Effector memory CD8-positive, alpha-beta T cell (primary cell): ENCODE measurements at regions not wholly inside any gene's neighbourhood (a gene's known extent, or its start where the extent isn't known, plus 50 kb on each side); places are given as distances from the start of the nearest gene placed in this dataset.
"Not testable (repeated sequence)": the region's sequence is repeated elsewhere in the genome, so short reads cannot be mapped to it uniquely, and the experiment has no call there.

ENCODE experiments used
- ATAC-seq: fragments of 150-1000 bp; cut with Tn5 transposase; replicated peaks from 2 replicates; pipeline ENCODE4 v1.10.0; 2021; ENCODE audit warnings: mild to moderate bottlenecking, moderate library complexity
- DNase-seq, 3 experiments: peaks; one replicate each; pipeline ENCODE4 v3.0.0; 2021
- H3K27ac Mint-ChIP-seq, 2 donors: one replicate each; pipeline ENCODE4 v1.8.0; 2022; ENCODE audit warnings: mild to moderate bottlenecking in 2 of 2, mixed read lengths in 2 of 2, moderate library complexity in 2 of 2
- H3K27me3 Mint-ChIP-seq, 2 donors: one replicate each; pipeline ENCODE4 v1.8.0; 2022; ENCODE audit warnings: mixed read lengths in 2 of 2
- H3K36me3 Mint-ChIP-seq: one replicate; pipeline ENCODE4 v1.8.0; 2022; ENCODE audit warnings: mild to moderate bottlenecking, moderate library complexity, mixed read lengths; ENCODE audit not compliant: insufficient read depth
- H3K4me1 Mint-ChIP-seq, 2 donors: one replicate each; pipeline ENCODE4 v1.8.0; 2022; ENCODE audit warnings: low read depth in 2 of 2, mixed read lengths in 2 of 2
- H3K4me3 Mint-ChIP-seq, 2 donors: one replicate each; pipeline ENCODE4 v1.8.0; 2022; ENCODE audit warnings: mild to moderate bottlenecking in 2 of 2, mixed read lengths in 2 of 2, moderate library complexity in 2 of 2
- H3K9me3 Mint-ChIP-seq, 2 donors: one replicate each; pipeline ENCODE4 v1.8.0; 2022; ENCODE audit warnings: mixed read lengths in 2 of 2

GRCh38 chr1:213415691-213416380 lies 364.8 kb downstream of the RPS6KC1 start:
- DNase-seq, result no peak
- Mint-ChIP-seq H3K36me3 (no peaks in the 10 kb centered on the region), H3K4me1 (no peaks in the 10 kb centered on the region), H3K27me3 (peaks cover 20 to 29% of the 10 kb centered on the region in 2 donors), H3K4me3 (no peak overlapping the region), H3K27ac (no peak overlapping the region), H3K9me3 (no peaks in the 10 kb centered on the region)
- no peak for ATAC-seq

- H3K27me3 Mint-ChIP-seq, result peaks cover 20 to 29% of the 10 kb centered on the region in 2 donors
- H3K4me1 Mint-ChIP-seq, result no peaks in the 10 kb centered on the region
- H3K4me3 Mint-ChIP-seq, result no peak overlapping the region
- H3K27ac Mint-ChIP-seq, result no peak overlapping the region
- H3K36me3 Mint-ChIP-seq, result no peaks in the 10 kb centered on the region
- DNase-seq (no peak), ATAC-seq (no peak)
- H3K9me3 Mint-ChIP-seq, result no peaks in the 10 kb centered on the region
These were observed 365.6 kb downstream of the RPS6KC1 start for GRCh38 chr1:213416461-213417224.

- no peaks in the 10 kb centered on the region for H3K9me3 Mint-ChIP-seq
- DNase-seq (no peak), ATAC-seq (no peak)
- H3K36me3 Mint-ChIP-seq, result no peaks in the 10 kb centered on the region
- H3K27ac Mint-ChIP-seq, result no peak overlapping the region
- H3K4me3 Mint-ChIP-seq, result no peak overlapping the region
- peaks cover 20 to 29% of the 10 kb centered on the region in 2 donors for H3K27me3 Mint-ChIP-seq
- no peaks in the 10 kb centered on the region for H3K4me1 Mint-ChIP-seq
These were observed 366.3 kb downstream of the RPS6KC1 start for GRCh38 chr1:213417225-213417820.

- ATAC-seq (no peak), DNase-seq (no peak)
- no peaks in the 10 kb centered on the region for H3K9me3 Mint-ChIP-seq
- H3K27ac Mint-ChIP-seq, result no peak overlapping the region
- no peaks in the 10 kb centered on the region for H3K4me1 Mint-ChIP-seq
- no peak overlapping the region for H3K4me3 Mint-ChIP-seq
- no peaks in the 10 kb centered on the region for H3K36me3 Mint-ChIP-seq
- H3K27me3 Mint-ChIP-seq, result peaks cover 20 to 29% of the 10 kb centered on the region in 2 donors
These were observed 366.8 kb downstream of the RPS6KC1 start for GRCh38 chr1:213417846-213418245.

- Mint-ChIP-seq H3K9me3 (no peaks in the 10 kb centered on the region), H3K27ac (no peak overlapping the region), H3K4me3 (no peak overlapping the region), H3K36me3 (no peaks in the 10 kb centered on the region), H3K27me3 (peaks cover 20 to 29% of the 10 kb centered on the region in 2 donors), H3K4me1 (no peaks in the 10 kb centered on the region)
- no peak for ATAC-seq
- no peak for DNase-seq
These were observed 367.4 kb downstream of the RPS6KC1 start for GRCh38 chr1:213418268-213419071.

GRCh38 chr1:213419401-213420030 lies 368.5 kb downstream of the RPS6KC1 start:
- DNase-seq, result no peak
- Mint-ChIP-seq H3K4me3 (no peak overlapping the region), H3K9me3 (no peaks in the 10 kb centered on the region), H3K27ac (no peak overlapping the region), H3K36me3 (no peaks in the 10 kb centered on the region), H3K27me3 (peaks cover 20 to 29% of the 10 kb centered on the region in 2 donors), H3K4me1 (no peaks in the 10 kb centered on the region)
- ATAC-seq, result no peak

- not testable (repeated sequence) for H3K9me3 Mint-ChIP-seq, H3K36me3 Mint-ChIP-seq, DNase-seq, H3K27ac Mint-ChIP-seq, H3K4me3 Mint-ChIP-seq, H3K4me1 Mint-ChIP-seq, ATAC-seq
- H3K27me3 Mint-ChIP-seq, result peaks cover 23 to 25% of the 10 kb centered on the region in 2 donors
These were observed 370.1 kb downstream of the RPS6KC1 start for GRCh38 chr1:213421178-213421577.

- H3K4me3 Mint-ChIP-seq, result no peak overlapping the region
- H3K9me3 Mint-ChIP-seq, result no peaks in the 10 kb centered on the region
- H3K36me3 Mint-ChIP-seq, result peaks cover 3% of the 10 kb centered on the region
- DNase-seq, result no peak
- no peak overlapping the region for H3K27ac Mint-ChIP-seq
- no peaks in the 10 kb centered on the region for H3K4me1 Mint-ChIP-seq
- H3K27me3 Mint-ChIP-seq, result peaks cover 12 to 19% of the 10 kb centered on the region in 2 donors
- ATAC-seq, result no peak
These were observed 372.0 kb downstream of the RPS6KC1 start for GRCh38 chr1:213423041-213423440.

- Mint-ChIP-seq H3K36me3 (peaks cover 3% of the 10 kb centered on the region), H3K27me3 (peaks cover 12 to 18% of the 10 kb centered on the region in 2 donors), H3K4me1 (no peaks in the 10 kb centered on the region), H3K27ac (no peak overlapping the region), H3K9me3 (no peaks in the 10 kb centered on the region), H3K4me3 (no peak overlapping the region)
- no peak for DNase-seq
- no peak for ATAC-seq
These were observed 372.6 kb downstream of the RPS6KC1 start for GRCh38 chr1:213423605-213424004.

GRCh38 chr1:213425376-213426030 lies 374.5 kb downstream of the RPS6KC1 start:
- Mint-ChIP-seq H3K4me1 (no peaks in the 10 kb centered on the region), H3K36me3 (peaks cover 3% of the 10 kb centered on the region), H3K27me3 (peaks cover 0 to 5% of the 10 kb centered on the region in 2 donors), H3K4me3 (no peak overlapping the region), H3K9me3 (no peaks in the 10 kb centered on the region), H3K27ac (no peak overlapping the region)
- DNase-seq (no peak), ATAC-seq (no peak)

- Mint-ChIP-seq H3K4me1 (no peaks in the 10 kb centered on the region), H3K27me3 (peaks cover 0 to 8% of the 10 kb centered on the region in 2 donors), H3K9me3 (no peaks in the 10 kb centered on the region), H3K27ac (no peak overlapping the region), H3K4me3 (no peak overlapping the region), H3K36me3 (peaks cover 3% of the 10 kb centered on the region)
- DNase-seq (no peak), ATAC-seq (no peak)
These were observed 378.6 kb downstream of the RPS6KC1 start for GRCh38 chr1:213429642-213430041.

GRCh38 chr1:213435715-213436114 lies 384.7 kb downstream of the RPS6KC1 start:
- DNase-seq (no peak), ATAC-seq (no peak)
- H3K27ac Mint-ChIP-seq, result no peak overlapping the region
- peaks cover 0 to 5% of the 10 kb centered on the region in 2 donors for H3K27me3 Mint-ChIP-seq
- H3K4me3 Mint-ChIP-seq, result no peak overlapping the region
- H3K4me1 Mint-ChIP-seq, result no peaks in the 10 kb centered on the region
- peaks cover 5% of the 10 kb centered on the region for H3K36me3 Mint-ChIP-seq
- no peaks in the 10 kb centered on the region for H3K9me3 Mint-ChIP-seq
